HL-60 (cell line): ENCODE measurements at regions not wholly inside any gene's neighbourhood (a gene's known extent, or its start where the extent isn't known, plus 50 kb on each side); places are given as distances from the start of the nearest gene placed in this dataset.

Source experiments
- DNase-seq, 2 experiments: peaks; one replicate each; pipeline ENCODE4 v3.0.0-alpha.2; 2010 to 2020; ENCODE audit warnings: low read depth in 1 of 2, low spot score in 1 of 2
- H3K27ac ChIP-seq: fragments of 250-450 bp; sonication (Bioruptor Pico); replicated peaks from 2 replicates; pipeline ENCODE4 v1.5.1; 2020; ENCODE audit warnings: mild to moderate bottlenecking, moderate library complexity
- H3K27me3 ChIP-seq: fragments of 250-450 bp; sonication (Bioruptor Pico); 2 replicates; pipeline ENCODE4 v1.5.1; 2021; ENCODE audit warnings: mild to moderate bottlenecking, moderate library complexity; ENCODE audit not compliant: insufficient read depth, poor library complexity, severe bottlenecking
- H3K4me3 ChIP-seq: replicated peaks from 2 replicates; pipeline ENCODE4 v1.5.1; 2011; ENCODE audit warnings: mild to moderate bottlenecking, control low read depth, low read length; ENCODE audit not compliant: insufficient read depth
- GABPA ChIP-seq: IDR thresholded peaks from 2 replicates; pipeline ENCODE4 v1.6.1; 2012; ENCODE audit warnings: low read depth
- POLR2AphosphoS5 ChIP-seq: IDR thresholded peaks from 2 replicates; pipeline ENCODE4 v1.6.1; 2012; ENCODE audit warnings: low read depth
- SPI1 ChIP-seq: IDR thresholded peaks from 2 replicates; pipeline ENCODE4 v1.6.1; 2012; ENCODE audit warnings: low read depth, mild to moderate bottlenecking, borderline replicate concordance
- TF ChIP-seq, protein P1 (sequence below): IDR thresholded peaks from 2 replicates; pipeline ENCODE4 v1.6.1; 2012; ENCODE audit warnings: low read depth; ENCODE audit not compliant: insufficient replicate concordance
- TF ChIP-seq, protein P2 (sequence below): IDR thresholded peaks from one replicate; pipeline ENCODE4 v1.5.1; 2011; ENCODE audit warnings: low read length, control low read depth, inconsistent platforms; ENCODE audit not compliant: insufficient read depth

DNA sequence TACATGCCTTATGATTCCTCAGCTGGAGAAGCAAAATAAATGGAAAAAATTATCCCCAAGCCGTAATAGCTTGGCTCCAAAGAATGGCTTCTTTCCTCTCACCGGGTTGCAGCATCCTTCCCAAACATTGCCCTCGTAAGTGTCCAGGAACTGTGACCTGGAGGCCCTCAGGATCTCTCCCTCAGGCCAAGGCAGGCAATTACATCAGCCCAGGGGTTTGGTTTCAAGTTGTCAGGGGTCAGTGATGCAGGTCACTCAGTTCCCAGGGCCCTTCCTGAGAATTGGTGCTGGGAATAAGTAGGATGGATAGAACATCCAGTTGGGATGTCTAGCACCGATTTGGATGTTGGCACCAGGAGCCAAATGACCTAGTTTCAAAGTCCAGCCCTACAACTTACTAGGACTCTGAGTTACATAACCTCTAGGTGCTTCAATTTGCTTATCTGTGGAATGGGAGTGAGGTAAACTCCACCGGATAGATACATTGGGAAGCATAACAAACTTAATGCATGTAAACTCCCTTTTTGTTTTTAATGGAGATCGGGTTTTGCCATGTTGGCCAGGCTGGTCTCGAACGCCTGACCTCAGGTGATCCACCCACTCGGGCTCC lies 133.5 kb upstream of the DAP start:
- Histone ChIP-seq H3K4me3 (no peak overlapping the region), H3K27me3 (no peaks in the 10 kb centered on the region), H3K27ac (no peak overlapping the region)
- DNase-seq: no peak
- TF ChIP-seq SPI1 (no peak), POLR2AphosphoS5 (no peak), GABPA (no peak)
- TF ChIP-seq, protein P1, sequence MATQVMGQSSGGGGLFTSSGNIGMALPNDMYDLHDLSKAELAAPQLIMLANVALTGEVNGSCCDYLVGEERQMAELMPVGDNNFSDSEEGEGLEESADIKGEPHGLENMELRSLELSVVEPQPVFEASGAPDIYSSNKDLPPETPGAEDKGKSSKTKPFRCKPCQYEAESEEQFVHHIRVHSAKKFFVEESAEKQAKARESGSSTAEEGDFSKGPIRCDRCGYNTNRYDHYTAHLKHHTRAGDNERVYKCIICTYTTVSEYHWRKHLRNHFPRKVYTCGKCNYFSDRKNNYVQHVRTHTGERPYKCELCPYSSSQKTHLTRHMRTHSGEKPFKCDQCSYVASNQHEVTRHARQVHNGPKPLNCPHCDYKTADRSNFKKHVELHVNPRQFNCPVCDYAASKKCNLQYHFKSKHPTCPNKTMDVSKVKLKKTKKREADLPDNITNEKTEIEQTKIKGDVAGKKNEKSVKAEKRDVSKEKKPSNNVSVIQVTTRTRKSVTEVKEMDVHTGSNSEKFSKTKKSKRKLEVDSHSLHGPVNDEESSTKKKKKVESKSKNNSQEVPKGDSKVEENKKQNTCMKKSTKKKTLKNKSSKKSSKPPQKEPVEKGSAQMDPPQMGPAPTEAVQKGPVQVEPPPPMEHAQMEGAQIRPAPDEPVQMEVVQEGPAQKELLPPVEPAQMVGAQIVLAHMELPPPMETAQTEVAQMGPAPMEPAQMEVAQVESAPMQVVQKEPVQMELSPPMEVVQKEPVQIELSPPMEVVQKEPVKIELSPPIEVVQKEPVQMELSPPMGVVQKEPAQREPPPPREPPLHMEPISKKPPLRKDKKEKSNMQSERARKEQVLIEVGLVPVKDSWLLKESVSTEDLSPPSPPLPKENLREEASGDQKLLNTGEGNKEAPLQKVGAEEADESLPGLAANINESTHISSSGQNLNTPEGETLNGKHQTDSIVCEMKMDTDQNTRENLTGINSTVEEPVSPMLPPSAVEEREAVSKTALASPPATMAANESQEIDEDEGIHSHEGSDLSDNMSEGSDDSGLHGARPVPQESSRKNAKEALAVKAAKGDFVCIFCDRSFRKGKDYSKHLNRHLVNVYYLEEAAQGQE: no peak
- TF ChIP-seq, protein P2, sequence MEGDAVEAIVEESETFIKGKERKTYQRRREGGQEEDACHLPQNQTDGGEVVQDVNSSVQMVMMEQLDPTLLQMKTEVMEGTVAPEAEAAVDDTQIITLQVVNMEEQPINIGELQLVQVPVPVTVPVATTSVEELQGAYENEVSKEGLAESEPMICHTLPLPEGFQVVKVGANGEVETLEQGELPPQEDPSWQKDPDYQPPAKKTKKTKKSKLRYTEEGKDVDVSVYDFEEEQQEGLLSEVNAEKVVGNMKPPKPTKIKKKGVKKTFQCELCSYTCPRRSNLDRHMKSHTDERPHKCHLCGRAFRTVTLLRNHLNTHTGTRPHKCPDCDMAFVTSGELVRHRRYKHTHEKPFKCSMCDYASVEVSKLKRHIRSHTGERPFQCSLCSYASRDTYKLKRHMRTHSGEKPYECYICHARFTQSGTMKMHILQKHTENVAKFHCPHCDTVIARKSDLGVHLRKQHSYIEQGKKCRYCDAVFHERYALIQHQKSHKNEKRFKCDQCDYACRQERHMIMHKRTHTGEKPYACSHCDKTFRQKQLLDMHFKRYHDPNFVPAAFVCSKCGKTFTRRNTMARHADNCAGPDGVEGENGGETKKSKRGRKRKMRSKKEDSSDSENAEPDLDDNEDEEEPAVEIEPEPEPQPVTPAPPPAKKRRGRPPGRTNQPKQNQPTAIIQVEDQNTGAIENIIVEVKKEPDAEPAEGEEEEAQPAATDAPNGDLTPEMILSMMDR: no peak

DNA sequence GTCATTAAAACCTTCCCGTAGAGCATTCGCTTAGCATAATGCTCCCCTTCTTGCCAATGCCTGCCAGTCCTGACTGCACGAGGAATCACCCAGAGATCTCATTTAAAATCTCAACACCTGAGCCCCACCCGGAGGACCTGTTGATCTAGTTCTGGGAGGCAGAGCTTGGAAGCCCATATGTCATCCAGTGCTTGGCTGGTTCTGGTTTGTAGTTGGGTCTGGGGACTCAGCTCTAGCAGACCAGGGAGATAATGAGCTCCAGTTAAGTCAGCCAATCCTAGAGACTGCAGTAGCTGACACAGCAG lies 131.8 kb upstream of the DAP start:
- H3K4me3 ChIP-seq: no peak overlapping the region
- no peaks in the 10 kb centered on the region for H3K27me3 ChIP-seq
- H3K27ac ChIP-seq: no peak overlapping the region
- no peak for TF ChIP-seq GABPA
- TF ChIP-seq SPI1: no peak
- TF ChIP-seq POLR2AphosphoS5: no peak
- DNase-seq: no peak

DNA sequence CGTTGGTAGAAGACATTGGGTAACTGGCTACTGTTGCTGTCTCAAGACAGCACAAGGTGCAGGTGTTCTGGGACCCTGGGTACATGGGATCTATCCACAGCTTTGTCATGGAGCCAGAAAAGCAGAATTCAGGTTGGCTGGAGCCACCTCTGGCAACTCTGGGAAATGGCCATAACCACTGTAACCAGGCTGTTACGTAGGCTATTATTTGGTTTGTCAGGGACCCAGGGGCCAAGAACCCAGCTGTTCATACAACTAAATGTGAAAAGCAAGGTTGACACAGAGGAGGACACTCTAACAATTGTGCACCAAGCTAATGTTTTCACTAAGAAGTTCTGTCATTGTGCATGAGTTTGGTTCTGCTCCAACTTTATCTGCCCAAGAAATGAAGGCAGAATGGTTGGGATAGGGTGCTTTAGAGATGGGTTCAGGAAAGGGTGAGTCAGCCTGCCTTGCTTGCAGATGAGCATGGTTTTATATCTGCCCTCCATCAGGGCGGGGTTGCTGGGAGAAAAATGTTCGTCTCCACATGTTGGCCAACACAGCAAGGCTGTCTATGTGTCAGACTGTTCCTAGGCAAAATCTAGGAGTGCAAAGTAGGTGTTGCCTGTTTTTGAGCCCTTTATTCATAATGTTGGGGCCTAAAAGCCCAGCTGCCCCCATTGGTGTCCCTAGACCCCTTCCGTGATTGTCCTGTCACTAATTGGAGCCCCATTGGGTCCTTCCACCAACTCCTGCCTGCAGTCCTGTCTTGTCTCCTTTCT lies 131.3 kb upstream of the DAP start:
- no peaks in the 10 kb centered on the region for H3K27me3 ChIP-seq
- DNase-seq: no peak
- no peak overlapping the region for H3K27ac ChIP-seq
- no peak overlapping the region for H3K4me3 ChIP-seq
- no peak for TF ChIP-seq GABPA
- TF ChIP-seq, protein P2: no peak
- TF ChIP-seq, protein P1: no peak
- no peak for TF ChIP-seq POLR2AphosphoS5
- no peak for TF ChIP-seq SPI1

DNA sequence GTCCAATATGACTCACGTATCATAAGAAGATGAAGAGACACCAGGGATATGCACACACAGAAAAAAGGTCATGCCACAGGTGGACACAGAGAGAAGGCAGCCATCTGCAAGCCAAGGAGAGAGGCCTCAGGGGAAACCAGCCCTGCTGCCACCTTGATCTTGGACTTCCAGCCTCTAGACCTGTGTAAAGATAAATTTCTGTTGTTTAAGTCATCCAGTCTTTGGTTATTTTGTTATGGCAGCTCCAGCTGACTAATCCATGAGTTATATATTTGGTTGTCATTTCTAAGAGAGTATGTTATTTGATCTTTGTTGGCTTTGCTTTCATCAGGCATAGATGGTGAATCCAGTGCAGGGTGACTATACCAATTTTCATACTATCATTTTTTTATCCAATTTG lies 130.2 kb upstream of the DAP start:
- DNase-seq: no peak
- no peak overlapping the region for H3K4me3 ChIP-seq

More for the DNA sequence above, 130.2 kb upstream of the DAP start:
- no peak for TF ChIP-seq SPI1
- TF ChIP-seq, protein P2: no peak
- no peak for TF ChIP-seq GABPA
- no peak overlapping the region for H3K27ac ChIP-seq
- no peaks in the 10 kb centered on the region for H3K27me3 ChIP-seq
